ENCODE measurements at regions not wholly inside any gene's neighbourhood (a gene's known extent, or its start where the extent isn't known, plus 50 kb on each side); places are given as distances from the start of the nearest gene placed in this dataset.
"Not testable (repeated sequence)": the region's sequence is repeated elsewhere in the genome, so short reads cannot be mapped to it uniquely, and the experiment has no call there.

DNA sequence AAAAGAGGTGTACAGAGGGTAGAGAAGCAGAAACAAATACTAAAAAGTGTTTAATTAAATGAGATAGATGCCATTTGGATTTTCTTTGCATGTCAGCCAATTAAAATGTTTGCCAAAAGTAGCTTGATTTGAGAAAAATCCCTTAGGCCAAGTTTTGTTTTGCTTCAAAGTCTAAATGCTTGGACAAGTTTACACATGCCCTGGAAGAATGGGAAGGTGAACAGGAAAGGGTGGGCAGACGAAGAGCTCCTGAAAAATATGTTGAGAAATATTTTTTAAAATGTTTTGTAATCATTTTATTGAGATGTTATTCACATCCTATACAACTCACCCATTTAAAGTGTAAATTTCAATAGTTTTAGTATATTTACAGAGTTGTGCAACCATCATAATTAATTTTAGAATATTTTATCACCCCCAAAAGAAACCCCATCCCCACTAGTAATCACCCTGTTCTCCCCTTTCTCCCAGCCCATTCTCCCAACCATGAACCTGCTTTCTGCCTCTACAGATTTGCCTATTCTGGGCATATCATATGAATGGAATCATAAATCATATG is 98.5 kb upstream of the ANK3 start:
- no peak for DNase-seq (ENCODE audit: low spot score)
- no peak overlapping the region for H3K4me3 Mint-ChIP-seq
- no peaks in the 10 kb centered on the region for H3K9me3 Mint-ChIP-seq
- intact Hi-C loops (cut with micrococcal nuclease): no loop called here
- H3K27ac Mint-ChIP-seq: no peak overlapping the region
- peaks cover 20% of the 10 kb centered on the region for H3K4me1 Mint-ChIP-seq (ENCODE audit: low read depth)
- H3K36me3 Mint-ChIP-seq (ENCODE audit: low read depth): peaks cover 16% of the 10 kb centered on the region
- H3K27me3 Mint-ChIP-seq (ENCODE audit: insufficient read depth): no peaks in the 10 kb centered on the region

DNA sequence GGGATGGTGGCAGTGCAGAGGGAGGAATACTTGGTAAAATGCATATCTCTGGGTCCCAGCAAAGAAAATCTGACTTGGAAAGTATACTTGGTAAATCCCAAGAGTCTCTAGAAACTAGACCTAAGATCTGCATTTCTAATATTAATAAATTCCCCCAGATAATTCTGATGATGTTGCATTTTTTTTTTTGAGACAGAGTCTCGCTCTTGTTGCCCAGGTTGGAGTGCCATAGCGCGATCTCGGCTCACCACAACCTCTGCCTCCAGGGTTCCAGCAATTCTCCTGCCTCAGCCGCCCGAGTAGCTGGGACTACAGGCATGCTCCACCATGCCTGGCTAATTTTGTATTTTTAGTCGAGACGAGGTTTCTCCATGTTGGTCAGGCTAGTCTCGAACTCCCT is 97.9 kb upstream of the ANK3 start:
- Mint-ChIP-seq H3K27me3 (ENCODE audit: insufficient read depth) (no peaks in the 10 kb centered on the region), H3K4me3 (no peak overlapping the region), H3K4me1 (ENCODE audit: low read depth) (peaks cover 20% of the 10 kb centered on the region), H3K36me3 (ENCODE audit: low read depth) (peaks cover 15% of the 10 kb centered on the region), H3K27ac (no peak overlapping the region), H3K9me3 (no peaks in the 10 kb centered on the region)
- DNase-seq (ENCODE audit: low spot score): no peak
- intact Hi-C loops (cut with micrococcal nuclease): no loop called here

DNA sequence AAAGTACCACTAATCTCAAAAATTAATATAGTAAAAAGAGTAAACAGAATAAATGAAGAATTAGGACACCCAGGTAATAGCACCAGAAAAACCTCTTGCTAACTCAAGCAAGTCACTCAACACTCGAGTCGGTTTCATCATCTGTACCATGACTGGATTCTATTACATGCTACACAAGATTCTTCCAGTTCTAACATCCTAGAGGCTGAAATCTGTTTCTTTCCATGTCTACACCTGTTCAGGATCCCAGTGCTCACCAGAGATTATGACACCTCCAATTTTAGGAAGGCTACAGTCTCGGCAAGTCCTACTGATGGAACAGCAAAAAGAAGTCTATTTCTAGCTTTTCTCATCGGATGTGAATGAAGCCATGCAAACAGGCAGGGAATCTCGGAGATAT is 95.3 kb upstream of the ANK3 start:
- H3K36me3 Mint-ChIP-seq (ENCODE audit: low read depth): peaks cover 13% of the 10 kb centered on the region
- DNase-seq (ENCODE audit: low spot score): no peak
- no peak overlapping the region for H3K27ac Mint-ChIP-seq
- no peak overlapping the region for H3K4me3 Mint-ChIP-seq
- no peaks in the 10 kb centered on the region for H3K9me3 Mint-ChIP-seq
- no peaks in the 10 kb centered on the region for H3K27me3 Mint-ChIP-seq (ENCODE audit: insufficient read depth)
- intact Hi-C loops (cut with micrococcal nuclease): no loop called here
- H3K4me1 Mint-ChIP-seq (ENCODE audit: low read depth): peaks cover 8% of the 10 kb centered on the region

DNA sequence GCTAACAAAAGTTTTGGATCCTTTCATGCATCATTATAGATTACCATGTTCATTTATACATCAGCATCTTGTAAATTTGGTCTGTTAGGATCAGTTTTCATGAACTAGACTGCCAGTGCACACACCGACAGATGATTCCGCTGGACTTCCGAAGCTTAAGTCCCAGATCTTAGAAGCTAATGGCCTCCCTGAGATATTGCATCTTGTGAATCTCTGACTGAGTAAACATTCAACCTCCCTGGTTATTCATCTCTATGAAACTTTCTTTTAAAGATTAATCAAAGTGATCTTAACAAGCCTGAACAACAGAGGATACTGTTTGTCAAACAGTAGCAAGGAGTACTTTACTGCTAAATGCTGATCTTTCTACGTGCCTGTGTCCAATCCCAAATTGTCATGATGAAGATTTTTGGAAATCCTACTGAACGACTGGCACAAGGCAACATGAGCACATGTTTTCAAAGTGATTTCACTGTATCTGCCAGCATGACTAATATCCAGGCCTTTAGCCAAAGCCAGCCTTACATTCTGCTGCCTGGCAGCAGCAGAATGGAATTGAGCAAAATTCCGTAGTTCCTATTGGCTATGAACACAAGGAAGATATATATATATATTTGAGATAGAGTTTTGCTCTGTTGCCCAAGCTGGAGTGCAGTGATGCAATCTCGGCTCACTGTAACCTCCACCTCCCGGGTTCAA is 91.3 kb upstream of the ANK3 start:
- no peaks in the 10 kb centered on the region for H3K27me3 Mint-ChIP-seq (ENCODE audit: insufficient read depth)
- peaks cover 14% of the 10 kb centered on the region for H3K4me1 Mint-ChIP-seq (ENCODE audit: low read depth)
- peaks cover 5% of the 10 kb centered on the region for H3K36me3 Mint-ChIP-seq (ENCODE audit: low read depth)
- H3K27ac Mint-ChIP-seq: no peak overlapping the region
- intact Hi-C loops (cut with micrococcal nuclease): no loop called here
- no peaks in the 10 kb centered on the region for H3K9me3 Mint-ChIP-seq
- no peak overlapping the region for H3K4me3 Mint-ChIP-seq
- no peak for DNase-seq (ENCODE audit: low spot score)

DNA sequence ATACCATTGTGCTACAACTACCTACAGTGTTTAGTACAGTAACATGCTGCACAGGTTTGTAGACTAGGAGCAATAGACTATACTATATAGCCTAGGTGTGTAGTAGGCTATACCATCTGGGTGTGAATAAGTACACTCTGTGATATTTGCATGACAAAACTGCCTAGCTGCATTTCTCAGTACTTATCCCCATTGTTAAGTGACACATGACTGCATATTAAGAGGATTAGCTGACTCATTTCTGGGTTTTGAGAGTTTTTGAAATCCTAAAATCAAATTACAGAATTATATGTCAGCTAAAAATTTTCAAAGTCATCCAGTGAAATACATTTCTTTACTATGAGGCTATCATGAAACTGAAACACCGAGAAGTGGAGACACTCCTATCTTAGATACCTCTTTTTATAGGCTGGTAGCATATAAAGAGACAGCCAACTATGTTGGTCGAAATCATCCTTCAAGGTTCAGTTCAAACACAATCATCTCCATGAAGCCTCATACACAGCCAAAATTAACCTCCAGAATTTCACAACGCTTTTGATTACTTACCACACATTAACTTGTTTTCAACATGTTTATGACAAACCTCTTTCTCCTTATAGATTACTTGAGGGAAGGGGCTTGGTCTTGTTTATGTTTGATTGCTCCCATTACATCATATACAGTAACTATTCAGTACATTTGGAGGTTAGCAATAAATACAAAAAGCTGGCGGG is 89.8 kb upstream of the ANK3 start:
- DNase-seq (ENCODE audit: low spot score): no peak
- Mint-ChIP-seq H3K9me3 (no peaks in the 10 kb centered on the region), H3K27ac (no peak overlapping the region), H3K27me3 (ENCODE audit: insufficient read depth) (no peaks in the 10 kb centered on the region), H3K36me3 (ENCODE audit: low read depth) (peaks cover 2% of the 10 kb centered on the region), H3K4me3 (no peak overlapping the region), H3K4me1 (ENCODE audit: low read depth) (peaks cover 14% of the 10 kb centered on the region)
- intact Hi-C loops (cut with micrococcal nuclease): loop anchor here (5.0 kb wide), 1 partner anchor 58 kb away; no protein-coding TSS in a partner anchor

DNA sequence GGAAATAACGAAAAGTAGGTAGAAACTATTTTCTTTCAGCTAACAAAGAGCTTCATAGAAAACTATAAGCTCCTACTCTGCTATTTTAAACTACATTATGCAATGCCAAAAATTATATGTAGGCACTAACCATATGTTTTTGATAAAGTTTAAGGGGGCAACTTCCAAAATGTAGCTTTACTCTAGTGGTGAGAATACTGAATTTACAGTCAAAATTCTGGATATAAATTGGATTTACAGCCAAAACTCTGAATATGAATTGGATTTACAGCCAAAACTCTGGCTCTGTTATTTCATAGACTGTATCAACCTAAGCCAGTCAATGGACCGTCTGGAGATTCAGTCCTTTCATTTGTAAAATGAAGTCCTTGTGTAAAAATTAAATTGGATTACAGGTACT is 86.8 kb upstream of the ANK3 start:
- Mint-ChIP-seq H3K9me3 (no peaks in the 10 kb centered on the region), H3K4me1 (ENCODE audit: low read depth) (peaks cover 14% of the 10 kb centered on the region), H3K36me3 (ENCODE audit: low read depth) (peaks cover 2% of the 10 kb centered on the region), H3K27me3 (ENCODE audit: insufficient read depth) (no peaks in the 10 kb centered on the region), H3K27ac (no peak overlapping the region), H3K4me3 (no peak overlapping the region)
- intact Hi-C loops (cut with micrococcal nuclease): loop anchor here (5.0 kb wide), 1 partner anchor 61 kb away; no protein-coding TSS in a partner anchor
- no peak for DNase-seq (ENCODE audit: low spot score)

DNA sequence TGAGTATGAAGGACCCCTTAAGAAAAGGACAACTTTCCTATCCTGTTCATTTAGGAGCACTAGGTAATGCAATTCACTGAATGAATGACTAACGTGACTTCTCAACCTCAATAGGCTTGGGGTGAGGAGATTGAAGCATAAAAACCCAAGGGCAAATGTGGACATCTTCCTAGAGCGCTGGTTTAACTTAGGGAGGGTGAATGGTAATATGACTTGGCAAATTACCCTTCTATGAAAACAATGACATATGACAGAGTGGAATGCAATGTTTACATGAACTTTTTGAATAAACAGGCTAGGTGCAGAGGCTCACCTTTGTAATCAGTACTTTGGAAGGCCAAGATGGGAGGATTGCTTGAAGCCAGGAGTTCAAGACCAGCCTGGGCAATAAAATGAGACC is 83.9 kb upstream of the ANK3 start:
- no peak for DNase-seq (ENCODE audit: low spot score)
- Mint-ChIP-seq H3K9me3 (no peaks in the 10 kb centered on the region), H3K27me3 (ENCODE audit: insufficient read depth) (no peaks in the 10 kb centered on the region), H3K4me3 (no peak overlapping the region), H3K36me3 (ENCODE audit: low read depth) (peaks cover 2% of the 10 kb centered on the region), H3K4me1 (ENCODE audit: low read depth) (no peaks in the 10 kb centered on the region), H3K27ac (no peak overlapping the region)
- intact Hi-C loops (cut with micrococcal nuclease): no loop called here

DNA sequence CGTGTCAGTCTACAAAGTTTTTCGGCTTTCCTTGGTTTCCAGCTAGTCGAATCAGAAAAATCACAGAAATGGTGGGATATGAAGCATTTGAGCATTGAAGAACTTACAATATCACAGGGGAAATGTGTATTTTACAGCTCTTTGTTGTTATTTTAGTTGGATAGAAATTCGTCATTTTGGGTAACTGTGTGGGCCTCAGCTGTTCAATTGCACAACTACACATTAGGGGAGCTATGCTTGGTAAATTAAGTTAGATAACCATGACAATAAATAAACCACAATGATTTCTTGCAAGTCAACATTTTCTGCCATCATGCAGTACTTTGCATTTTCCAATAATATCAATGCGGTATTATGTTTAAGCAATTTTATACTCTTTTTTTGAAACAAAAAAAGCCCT is 80.4 kb upstream of the ANK3 start:
- intact Hi-C loops (cut with micrococcal nuclease): no loop called here
- Mint-ChIP-seq H3K4me1 (ENCODE audit: low read depth) (no peaks in the 10 kb centered on the region), H3K27me3 (ENCODE audit: insufficient read depth) (no peaks in the 10 kb centered on the region)

DNA sequence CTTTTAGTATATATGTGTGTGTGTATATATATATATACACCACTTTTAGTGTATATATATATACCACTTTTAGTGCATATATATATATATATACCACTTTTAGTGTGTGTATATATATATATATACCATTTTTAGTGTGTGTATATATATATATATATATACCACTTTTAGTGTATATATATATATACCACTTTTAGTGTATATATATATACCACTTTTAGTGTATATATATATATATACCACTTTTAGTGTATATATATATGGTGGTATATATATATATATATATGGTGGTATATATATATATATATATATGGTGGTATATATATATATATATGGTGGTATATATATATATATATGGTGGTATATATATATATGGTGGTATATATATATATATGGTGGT is 79.5 kb upstream of the ANK3 start:
- H3K9me3 Mint-ChIP-seq; H3K4me1 Mint-ChIP-seq (ENCODE audit: low read depth); intact Hi-C loops (cut with micrococcal nuclease); DNase-seq (ENCODE audit: low spot score); H3K4me3 Mint-ChIP-seq; H3K27me3 Mint-ChIP-seq (ENCODE audit: insufficient read depth); H3K27ac Mint-ChIP-seq: not testable (repeated sequence)
- H3K36me3 Mint-ChIP-seq (ENCODE audit: low read depth): peaks cover 12% of the 10 kb centered on the region

More for the DNA sequence above, 80.4 kb upstream of the ANK3 start:
- Mint-ChIP-seq H3K27ac (no peak overlapping the region), H3K4me3 (no peak overlapping the region), H3K9me3 (no peaks in the 10 kb centered on the region), H3K36me3 (ENCODE audit: low read depth) (peaks cover 11% of the 10 kb centered on the region)
- no peak for DNase-seq (ENCODE audit: low spot score)

DNA sequence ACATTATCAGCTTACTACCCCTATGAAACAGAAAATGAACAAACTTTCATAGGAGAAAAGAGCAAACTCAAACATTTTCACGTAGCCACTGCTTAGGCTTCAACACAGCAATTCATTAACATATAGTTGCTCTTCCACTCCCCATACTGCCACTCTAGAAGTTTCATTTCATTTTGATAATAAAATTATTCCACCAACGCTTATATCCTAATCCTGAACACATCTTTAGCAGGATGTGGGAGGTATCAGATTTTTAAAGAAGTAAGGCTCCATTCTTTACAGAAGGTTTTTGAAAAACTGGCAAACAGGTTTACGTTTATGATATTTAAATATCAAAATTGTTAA is 77.5 kb upstream of the ANK3 start:
- DNase-seq (ENCODE audit: low spot score): no peak
- Mint-ChIP-seq H3K36me3 (ENCODE audit: low read depth) (peaks cover 9% of the 10 kb centered on the region), H3K27ac (no peak overlapping the region), H3K4me1 (ENCODE audit: low read depth) (no peaks in the 10 kb centered on the region), H3K27me3 (ENCODE audit: insufficient read depth) (no peaks in the 10 kb centered on the region), H3K9me3 (no peaks in the 10 kb centered on the region), H3K4me3 (no peak overlapping the region)
- intact Hi-C loops (cut with micrococcal nuclease): no loop called here

DNA sequence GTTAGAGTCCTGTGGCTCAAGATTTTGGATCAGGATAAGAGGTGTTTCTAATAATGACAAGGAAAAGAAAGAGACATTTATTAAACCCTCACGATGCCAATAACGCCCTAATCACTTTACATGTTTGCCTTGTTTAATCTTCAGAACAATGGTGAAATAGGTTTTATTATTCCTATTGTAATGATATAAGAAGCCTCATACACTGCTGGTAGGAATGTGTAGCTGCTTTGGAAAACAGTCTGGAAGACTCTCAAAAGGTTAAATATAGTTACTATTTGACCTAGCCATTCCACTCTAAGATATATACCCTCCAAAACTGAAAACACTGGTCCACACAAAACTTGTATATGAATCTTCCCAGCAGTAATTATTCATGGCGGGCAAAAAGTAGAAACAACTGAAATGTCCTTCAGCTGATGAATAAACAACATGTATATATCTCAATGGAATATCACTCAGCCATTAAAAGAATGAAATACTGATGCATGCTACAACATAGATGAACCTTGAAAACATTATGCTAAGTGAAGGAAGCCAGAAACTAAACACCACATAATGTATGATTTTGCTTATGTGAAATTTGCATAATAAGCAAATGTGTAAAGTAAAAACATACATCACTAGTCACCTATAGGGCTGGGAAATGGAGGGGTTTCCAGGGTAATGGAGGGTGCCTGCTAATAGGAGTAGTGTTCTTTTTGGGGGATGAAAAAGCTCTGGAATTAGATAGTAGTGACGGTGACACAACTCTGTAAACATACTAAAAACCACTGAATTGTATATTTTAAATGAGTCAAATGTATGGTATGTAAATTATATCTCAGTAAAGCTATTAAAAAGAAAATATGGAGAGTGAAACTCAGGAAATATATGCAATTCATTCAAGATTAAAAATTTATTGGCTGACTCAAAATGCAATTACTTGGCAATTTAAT is 76.9 kb upstream of the ANK3 start:
- H3K27me3 Mint-ChIP-seq (ENCODE audit: insufficient read depth): no peaks in the 10 kb centered on the region
- H3K36me3 Mint-ChIP-seq (ENCODE audit: low read depth): peaks cover 9% of the 10 kb centered on the region
- H3K4me1 Mint-ChIP-seq (ENCODE audit: low read depth): no peaks in the 10 kb centered on the region
- H3K9me3 Mint-ChIP-seq: no peaks in the 10 kb centered on the region
- no peak overlapping the region for H3K27ac Mint-ChIP-seq
- intact Hi-C loops (cut with micrococcal nuclease): no loop called here
- no peak for DNase-seq (ENCODE audit: low spot score)
- H3K4me3 Mint-ChIP-seq: no peak overlapping the region

DNA sequence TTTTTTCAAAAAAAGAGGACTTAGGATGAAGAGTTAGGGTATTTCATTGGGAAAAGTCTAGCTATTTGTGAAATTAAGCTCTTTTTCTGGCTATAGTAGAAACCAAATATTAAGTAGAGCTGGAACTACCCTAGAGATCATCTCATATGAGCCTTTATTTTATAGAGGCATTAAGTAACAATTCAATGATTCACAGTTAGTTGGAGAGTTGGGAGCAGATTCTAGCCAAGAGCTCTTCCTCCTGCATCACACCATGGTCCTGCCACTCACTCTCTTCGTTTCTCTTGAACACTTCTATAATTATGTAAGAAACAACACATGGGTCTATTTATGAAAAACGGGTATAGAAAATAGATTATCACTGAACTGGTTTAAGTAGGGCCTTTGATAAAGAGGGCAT is 76.1 kb upstream of the ANK3 start:
- DNase-seq (ENCODE audit: low spot score): no peak
- peaks cover 9% of the 10 kb centered on the region for H3K36me3 Mint-ChIP-seq (ENCODE audit: low read depth)
- H3K27ac Mint-ChIP-seq: no peak overlapping the region
- no peaks in the 10 kb centered on the region for H3K9me3 Mint-ChIP-seq
- H3K27me3 Mint-ChIP-seq (ENCODE audit: insufficient read depth): no peaks in the 10 kb centered on the region
- H3K4me3 Mint-ChIP-seq: no peak overlapping the region
- no peaks in the 10 kb centered on the region for H3K4me1 Mint-ChIP-seq (ENCODE audit: low read depth)
- intact Hi-C loops (cut with micrococcal nuclease): no loop called here

DNA sequence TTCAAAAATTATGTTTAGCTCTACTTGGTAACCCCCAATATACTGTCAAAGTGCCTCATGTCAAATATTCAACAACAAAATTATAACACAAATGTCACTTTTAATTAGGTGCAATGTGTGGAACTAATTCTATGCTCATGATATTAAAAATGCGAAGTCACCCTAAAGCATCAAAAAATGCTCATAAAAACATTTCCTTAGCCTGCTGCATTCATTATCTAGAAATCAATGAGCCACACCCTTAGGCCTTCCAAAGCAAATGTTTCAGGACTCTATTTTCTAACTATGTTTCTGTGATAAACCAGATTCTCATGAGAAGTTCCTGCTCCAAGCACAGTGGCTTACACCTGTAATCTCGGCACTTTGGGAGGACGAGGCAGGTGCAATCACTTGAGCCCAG is 75.0 kb upstream of the ANK3 start:
- H3K36me3 Mint-ChIP-seq (ENCODE audit: low read depth): peaks cover 9% of the 10 kb centered on the region
- no peak overlapping the region for H3K4me3 Mint-ChIP-seq
- intact Hi-C loops (cut with micrococcal nuclease): no loop called here
- no peak overlapping the region for H3K27ac Mint-ChIP-seq
- H3K27me3 Mint-ChIP-seq (ENCODE audit: insufficient read depth): no peaks in the 10 kb centered on the region
- no peaks in the 10 kb centered on the region for H3K4me1 Mint-ChIP-seq (ENCODE audit: low read depth)
- no peaks in the 10 kb centered on the region for H3K9me3 Mint-ChIP-seq
- no peak for DNase-seq (ENCODE audit: low spot score)

Measured in activated T-helper 1 cell treated with anti-CD3 and anti-CD28 coated beads, Interleukin-12 subunit alpha, Interleukin-12 subunit beta, Interleukin-2, Interleukin-4 antibody, amounts not matched to agents 30 ng/mL and 10 ng/mL and 1 ng/mL, durations not matched to agents 14 hours and 24 hours and 36 hours (primary cell).